ENCODE measurements at regions not wholly inside any gene's neighbourhood (a gene's known extent, or its start where the extent isn't known, plus 50 kb on each side); places are given as distances from the start of the nearest gene placed in this dataset.

- H3K9me3 ChIP-seq (ENCODE audit: control insufficient read depth, insufficient read depth, low read length), result no peaks in the 10 kb centered on the region
- POLR2A ChIA-PET, result no interaction called here
- no peak for DNase-seq (ENCODE audit: low read depth, low spot score)
- no peaks in the 10 kb centered on the region for H3K27me3 ChIP-seq (ENCODE audit: control insufficient read depth, insufficient read depth, low read length)
- H3K4me3 ChIP-seq (ENCODE audit: low read depth, low read length), result no peak overlapping the region
- CTCF ChIA-PET, result no interaction called here
- no peak overlapping the region for H3K27ac ChIP-seq (ENCODE audit: low read depth, low read length)
- no peak for TF ChIP-seq CTCF (IDR thresholded peaks at IDR 0.05; ENCODE audit: low read depth, low read length)
These were observed 144.9 kb downstream of the LRIG3 start for GRCh38 chr12:58775396-58775795.

- H3K9me3 ChIP-seq (ENCODE audit: control insufficient read depth, insufficient read depth, low read length), result no peaks in the 10 kb centered on the region
- H3K27me3 ChIP-seq (ENCODE audit: control insufficient read depth, insufficient read depth, low read length), result no peaks in the 10 kb centered on the region
- no peak overlapping the region for H3K4me3 ChIP-seq (ENCODE audit: low read depth, low read length)
- DNase-seq (ENCODE audit: low read depth, low spot score), result no peak
- no peak for TF ChIP-seq CTCF (IDR thresholded peaks at IDR 0.05; ENCODE audit: low read depth, low read length)
- no peak overlapping the region for H3K27ac ChIP-seq (ENCODE audit: low read depth, low read length)
- POLR2A ChIA-PET, result no interaction called here
- CTCF ChIA-PET, result no interaction called here
These were observed 144.2 kb downstream of the LRIG3 start for GRCh38 chr12:58776144-58776543.

GRCh38 chr12:58777815-58778214, 142.5 kb downstream of the LRIG3 start:
- POLR2A ChIA-PET, result no interaction called here
- CTCF ChIA-PET, result no interaction called here
- DNase-seq (ENCODE audit: low read depth, low spot score), result no peak

GRCh38 chr12:58781609-58782008, 138.7 kb downstream of the LRIG3 start:
- ChIA-PET POLR2A (no interaction called here), CTCF (no interaction called here)
- no peak overlapping the region for H3K4me3 ChIP-seq (ENCODE audit: low read depth, low read length)
- no peaks in the 10 kb centered on the region for H3K27me3 ChIP-seq (ENCODE audit: control insufficient read depth, insufficient read depth, low read length)
- no peak overlapping the region for H3K27ac ChIP-seq (ENCODE audit: low read depth, low read length)
- TF ChIP-seq CTCF (IDR thresholded peaks at IDR 0.05; ENCODE audit: low read depth, low read length), result no peak
- no peaks in the 10 kb centered on the region for H3K9me3 ChIP-seq (ENCODE audit: control insufficient read depth, insufficient read depth, low read length)
- no peak for DNase-seq (ENCODE audit: low read depth, low spot score)

More at GRCh38 chr12:58777815-58778214, 142.5 kb downstream of the LRIG3 start:
- TF ChIP-seq CTCF (IDR thresholded peaks at IDR 0.05; ENCODE audit: low read depth, low read length), result no peak
- Histone ChIP-seq H3K9me3 (ENCODE audit: control insufficient read depth, insufficient read depth, low read length) (no peaks in the 10 kb centered on the region), H3K27me3 (ENCODE audit: control insufficient read depth, insufficient read depth, low read length) (no peaks in the 10 kb centered on the region), H3K4me3 (ENCODE audit: low read depth, low read length) (no peak overlapping the region), H3K27ac (ENCODE audit: low read depth, low read length) (no peak overlapping the region)

- TF ChIP-seq CTCF (IDR thresholded peaks at IDR 0.05; ENCODE audit: low read depth, low read length), result no peak
- CTCF ChIA-PET, result no interaction called here
- POLR2A ChIA-PET, result no interaction called here
- Histone ChIP-seq H3K27ac (ENCODE audit: low read depth, low read length) (no peak overlapping the region), H3K4me3 (ENCODE audit: low read depth, low read length) (no peak overlapping the region), H3K27me3 (ENCODE audit: control insufficient read depth, insufficient read depth, low read length) (no peaks in the 10 kb centered on the region), H3K9me3 (ENCODE audit: control insufficient read depth, insufficient read depth, low read length) (no peaks in the 10 kb centered on the region)
- DNase-seq (ENCODE audit: low read depth, low spot score), result no peak
These were observed 133.1 kb downstream of the LRIG3 start for GRCh38 chr12:58787021-58787760.
